Panc1 (cell line): ENCODE measurements at regions not wholly inside any gene's neighbourhood (a gene's known extent, or its start where the extent isn't known, plus 50 kb on each side); places are given as distances from the start of the nearest gene placed in this dataset.

ENCODE experiments used
- ATAC-seq: fragments of 200-7000 bp; cut with Tn5 transposase; 2 replicates; pipeline ENCODE4 v1.9.1; 2020; ENCODE audit warnings: mild to moderate bottlenecking, moderate library complexity
- BruUV-seq: library from RNA; stranded (reverse); fragments of 400-500 nt; replicated peaks from 2 replicates; lab custom pipeline; 2021; lab: Mats Ljungman, UMichigan
- CTCF ChIA-PET: fragments of 300-600 bp; sonication (Branson Sonifier 250); formaldehyde crosslinking; loops from one replicate; lab custom pipeline; 2022; ENCODE audit warnings: antibody characterized with exemption; lab: Charles Lee
- POLR2A ChIA-PET: fragments of 300-600 bp; sonication (Branson Sonifier 250); formaldehyde crosslinking; loops from one replicate; lab custom pipeline; 2022; ENCODE audit warnings: antibody characterized with exemption; lab: Charles Lee
- DNase-seq: peaks from one replicate; pipeline ENCODE4 v3.0.0-alpha.2; 2010; ENCODE audit warnings: low read depth, low spot score
- H3K27ac ChIP-seq: 2 replicates; pipeline ENCODE4 v1.5.1; 2011; ENCODE audit warnings: mild to moderate bottlenecking, low read length, inconsistent platforms
- H3K27me3 ChIP-seq: fragments of 200-500 bp; sonication (Bioruptor generic); 2 replicates; pipeline ENCODE4 v1.6.0; 2014; ENCODE audit warnings: low read length, inconsistent platforms; ENCODE audit not compliant: control insufficient read depth, insufficient read depth
- H3K36me3 ChIP-seq: fragments of 200-500 bp; sonication (Bioruptor generic); 2 replicates; pipeline ENCODE4 v1.5.1; 2014; ENCODE audit warnings: inconsistent platforms, mild to moderate bottlenecking, low read length, moderate library complexity; ENCODE audit not compliant: control insufficient read depth, insufficient read depth
- H3K4me1 ChIP-seq: 2 replicates; pipeline ENCODE4 v1.5.1; 2011; ENCODE audit warnings: inconsistent platforms, mild to moderate bottlenecking, low read length, moderate library complexity; ENCODE audit not compliant: control insufficient read depth, insufficient read depth
- H3K4me3 ChIP-seq, 2 experiments: 2 replicates each; pipeline ENCODE4 v1.5.1; 2011 to 2012; ENCODE audit warnings: low read depth in 2 of 2, low read length in 2 of 2, mild to moderate bottlenecking in 2 of 2, inconsistent platforms in 1 of 2, moderate library complexity in 1 of 2
- H3K9me3 ChIP-seq: fragments of 200-500 bp; sonication (Bioruptor generic); 2 replicates; pipeline ENCODE4 v1.5.1; 2014; ENCODE audit warnings: low read depth, mild to moderate bottlenecking, inconsistent platforms, low read length, moderate library complexity; ENCODE audit not compliant: control insufficient read depth, insufficient read depth
- POLR2AphosphoS5 ChIP-seq: IDR thresholded peaks from 2 replicates; pipeline ENCODE4 v1.6.1; 2012; ENCODE audit warnings: mild to moderate bottlenecking, low read depth, low read length, moderate library complexity
- REST ChIP-seq, 2 experiments: IDR thresholded peaks; 2 replicates each; pipeline ENCODE4 v1.6.1; 2011 to 2012; ENCODE audit warnings: low read depth in 2 of 2, control low read depth in 1 of 2, low read length in 1 of 2, mild to moderate bottlenecking in 1 of 2, moderate library complexity in 1 of 2; ENCODE audit not compliant: insufficient read depth in 1 of 2
- SIN3A ChIP-seq: IDR thresholded peaks from 2 replicates; pipeline ENCODE4 v1.6.1; 2012; ENCODE audit warnings: low read depth, mild to moderate bottlenecking, low read length, moderate library complexity, borderline replicate concordance; ENCODE audit not compliant: insufficient read depth
- TCF7L2 ChIP-seq: IDR thresholded peaks from 2 replicates; pipeline ENCODE4 v1.6.1; 2011; ENCODE audit warnings: mild to moderate bottlenecking, low read depth, low read length, inconsistent platforms
- in situ Hi-C: cut with HindIII; loops from 2 replicates; pipeline ENCODE4 v1.10.0; 2016; ENCODE audit warnings: low sequenced_read_pairs, low pct_unique_long_range_greater_than_20kb
- intact Hi-C: fragments of 100-400 bp; cut with micrococcal nuclease; formaldehyde crosslinking; loops from one replicate; pipeline ENCODE4 v1.10.0; 2022; ENCODE audit not compliant: unreplicated experiment
- TF ChIP-seq, protein P1 (sequence below): fragments of 450-650 bp; IDR thresholded peaks from 2 replicates; pipeline ENCODE4 v1.5.1; 2017; ENCODE audit warnings: mild to moderate bottlenecking

DNA sequence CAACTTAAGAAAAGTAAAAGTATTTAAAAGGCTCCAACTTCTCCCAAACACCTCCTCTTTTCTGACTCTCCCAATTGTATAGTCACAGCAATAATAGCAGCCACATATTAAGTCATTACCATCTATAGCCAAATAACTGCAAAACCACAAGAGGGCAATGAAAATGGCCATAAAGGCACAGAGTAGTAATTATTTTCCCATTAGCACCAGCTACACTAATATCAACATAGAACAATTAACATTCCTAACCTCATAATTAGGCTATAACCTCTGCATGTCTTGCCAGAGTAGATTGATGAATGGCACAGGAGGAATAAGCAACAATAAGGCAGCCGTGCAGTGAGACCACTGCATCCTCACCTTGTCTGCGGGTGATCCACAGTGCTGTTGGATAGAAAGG lies 226.4 kb upstream of the SERP2 start:
- ATAC-seq (no peak), DNase-seq (no peak)
- CTCF ChIA-PET = interaction anchor here (0.6 kb wide), 1 partner anchor 290 kb away, joined by 8 read pairs; no protein-coding TSS in a partner anchor
- H3K27ac ChIP-seq = no peak overlapping the region
- intact Hi-C loops = no loop called here
- H3K4me3 ChIP-seq = no peak overlapping the region
- 0 out of 2 replicates have a peak, but pooled peaks cover 2% of the 10 kb centered on the region for H3K27me3 ChIP-seq
- H3K4me1 ChIP-seq = no peaks in the 10 kb centered on the region
- H3K9me3 ChIP-seq = no peaks in the 10 kb centered on the region
- no TSS peak for BruUV-seq
- no peaks in the 10 kb centered on the region for H3K36me3 ChIP-seq
- TF ChIP-seq POLR2AphosphoS5 = no peak
- no peak for TF ChIP-seq TCF7L2
- TF ChIP-seq, protein P1, sequence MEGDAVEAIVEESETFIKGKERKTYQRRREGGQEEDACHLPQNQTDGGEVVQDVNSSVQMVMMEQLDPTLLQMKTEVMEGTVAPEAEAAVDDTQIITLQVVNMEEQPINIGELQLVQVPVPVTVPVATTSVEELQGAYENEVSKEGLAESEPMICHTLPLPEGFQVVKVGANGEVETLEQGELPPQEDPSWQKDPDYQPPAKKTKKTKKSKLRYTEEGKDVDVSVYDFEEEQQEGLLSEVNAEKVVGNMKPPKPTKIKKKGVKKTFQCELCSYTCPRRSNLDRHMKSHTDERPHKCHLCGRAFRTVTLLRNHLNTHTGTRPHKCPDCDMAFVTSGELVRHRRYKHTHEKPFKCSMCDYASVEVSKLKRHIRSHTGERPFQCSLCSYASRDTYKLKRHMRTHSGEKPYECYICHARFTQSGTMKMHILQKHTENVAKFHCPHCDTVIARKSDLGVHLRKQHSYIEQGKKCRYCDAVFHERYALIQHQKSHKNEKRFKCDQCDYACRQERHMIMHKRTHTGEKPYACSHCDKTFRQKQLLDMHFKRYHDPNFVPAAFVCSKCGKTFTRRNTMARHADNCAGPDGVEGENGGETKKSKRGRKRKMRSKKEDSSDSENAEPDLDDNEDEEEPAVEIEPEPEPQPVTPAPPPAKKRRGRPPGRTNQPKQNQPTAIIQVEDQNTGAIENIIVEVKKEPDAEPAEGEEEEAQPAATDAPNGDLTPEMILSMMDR = no peak
- no peak for TF ChIP-seq REST (IDR thresholded peaks at IDR 0.05; ENCODE audit: insufficient read depth in 1 of 2, low read depth in 2 of 2, low read length in 1 of 2)
- TF ChIP-seq SIN3A = no peak
- in situ Hi-C loops = no loop called here
- POLR2A ChIA-PET = no interaction called here

- Histone ChIP-seq H3K9me3 (no peaks in the 10 kb centered on the region), H3K27ac (no peak overlapping the region), H3K4me1 (no peaks in the 10 kb centered on the region), H3K4me3 (no peak overlapping the region), H3K36me3 (no peaks in the 10 kb centered on the region), H3K27me3 (0 out of 2 replicates have a peak, but pooled peaks cover 2% of the 10 kb centered on the region)
- in situ Hi-C loops = no loop called here
- ATAC-seq = no peak
- TF ChIP-seq POLR2AphosphoS5 (no peak), REST (IDR thresholded peaks at IDR 0.05; ENCODE audit: insufficient read depth in 1 of 2, low read depth in 2 of 2, low read length in 1 of 2) (no peak), TCF7L2 (no peak), SIN3A (no peak)
- TF ChIP-seq, protein P1 = no peak
- intact Hi-C loops = no loop called here
- BruUV-seq = no TSS peak
- ChIA-PET CTCF (no interaction called here), POLR2A (no interaction called here)
- DNase-seq = no peak
These were observed 226.0 kb upstream of the SERP2 start for GRCh38 chr13:44147648-44148047.
